GM11168 (cell line): ENCODE measurements at regions not wholly inside any gene's neighbourhood (a gene's known extent, or its start where the extent isn't known, plus 50 kb on each side); places are given as distances from the start of the nearest gene placed in this dataset.

Experiments
- in situ Hi-C: fragments of 300-500 bp; cut with MboI; formaldehyde crosslinking; loops from one replicate; pipeline ENCODE4 v1.12.0; 2022; ENCODE audit warnings: low sequenced_read_pairs; ENCODE audit not compliant: unreplicated experiment

GRCh38 chrX:39624166-39624565, 473.6 kb downstream of the BCOR start:
- in situ Hi-C loops, result no loop called here

- in situ Hi-C loops, result no loop called here
Observed at GRCh38 chrX:39625810-39626209, 471.9 kb downstream of the BCOR start.

GRCh38 chrX:39626749-39627148, 471.0 kb downstream of the BCOR start:
- in situ Hi-C loops, result no loop called here

- in situ Hi-C loops, result no loop called here
Observed at GRCh38 chrX:39627257-39627656, 470.5 kb downstream of the BCOR start.

- in situ Hi-C loops, result no loop called here
Observed at GRCh38 chrX:39629001-39629400, 468.8 kb downstream of the BCOR start.

GRCh38 chrX:39630344-39630743, 467.4 kb downstream of the BCOR start:
- in situ Hi-C loops, result no loop called here

GRCh38 chrX:39631276-39632229, 466.2 kb downstream of the BCOR start:
- in situ Hi-C loops, result no loop called here

GRCh38 chrX:39633293-39633692, 464.5 kb downstream of the BCOR start:
- in situ Hi-C loops, result no loop called here

GRCh38 chrX:39636481-39636880, 461.3 kb downstream of the BCOR start:
- in situ Hi-C loops, result no loop called here

GRCh38 chrX:39638526-39638925, 459.2 kb downstream of the BCOR start:
- in situ Hi-C loops, result no loop called here

- in situ Hi-C loops, result no loop called here
Observed at GRCh38 chrX:39639871-39640270, 457.9 kb downstream of the BCOR start.

- in situ Hi-C loops, result no loop called here
Observed at GRCh38 chrX:39640866-39641265, 456.9 kb downstream of the BCOR start.

- in situ Hi-C loops, result no loop called here
Observed at GRCh38 chrX:39642071-39642470, 455.7 kb downstream of the BCOR start.

GRCh38 chrX:39643550-39643949, 454.2 kb downstream of the BCOR start:
- in situ Hi-C loops, result no loop called here

GRCh38 chrX:39645178-39645895, 452.4 kb downstream of the BCOR start:
- in situ Hi-C loops, result no loop called here

- in situ Hi-C loops, result no loop called here
Observed at GRCh38 chrX:39648548-39649254, 449.1 kb downstream of the BCOR start.

GRCh38 chrX:39650768-39651347, 446.9 kb downstream of the BCOR start:
- in situ Hi-C loops, result no loop called here

- in situ Hi-C loops, result no loop called here
Observed at GRCh38 chrX:39652336-39652735, 445.4 kb downstream of the BCOR start.

- in situ Hi-C loops, result no loop called here
Observed at GRCh38 chrX:39653691-39654090, 444.1 kb downstream of the BCOR start.

GRCh38 chrX:39654183-39654925, 443.4 kb downstream of the BCOR start:
- in situ Hi-C loops, result no loop called here
